CD4-positive, alpha-beta T cell treated with Interleukin-17A for 1 hour (primary cell): ENCODE measurements at regions not wholly inside any gene's neighbourhood (a gene's known extent, or its start where the extent isn't known, plus 50 kb on each side); places are given as distances from the start of the nearest gene placed in this dataset.

Experiments
- DNase-seq: peaks from one replicate; pipeline ENCODE4 v3.0.0-alpha.2; 2020

DNA sequence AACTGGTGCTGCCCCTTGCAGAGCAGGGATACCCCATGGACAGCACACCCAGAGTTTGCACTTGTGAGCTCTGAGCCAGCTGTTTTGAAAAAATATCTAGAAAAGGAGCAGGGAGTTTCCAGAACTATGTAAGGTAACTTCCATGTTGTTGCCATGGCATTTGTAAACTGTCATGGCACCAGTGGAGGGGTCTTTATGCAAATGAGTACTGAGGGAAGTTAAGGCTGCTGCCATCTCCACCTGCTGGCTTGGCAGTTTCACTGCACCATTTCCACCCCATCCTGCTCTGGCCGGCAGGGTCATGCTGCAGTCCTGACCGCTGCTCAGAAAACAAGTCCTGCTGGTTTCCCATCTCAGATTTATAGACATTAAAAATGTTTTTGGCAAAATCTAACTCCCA lies 52.3 kb upstream of the SNTG2 start:
- DNase-seq: no peak

DNA sequence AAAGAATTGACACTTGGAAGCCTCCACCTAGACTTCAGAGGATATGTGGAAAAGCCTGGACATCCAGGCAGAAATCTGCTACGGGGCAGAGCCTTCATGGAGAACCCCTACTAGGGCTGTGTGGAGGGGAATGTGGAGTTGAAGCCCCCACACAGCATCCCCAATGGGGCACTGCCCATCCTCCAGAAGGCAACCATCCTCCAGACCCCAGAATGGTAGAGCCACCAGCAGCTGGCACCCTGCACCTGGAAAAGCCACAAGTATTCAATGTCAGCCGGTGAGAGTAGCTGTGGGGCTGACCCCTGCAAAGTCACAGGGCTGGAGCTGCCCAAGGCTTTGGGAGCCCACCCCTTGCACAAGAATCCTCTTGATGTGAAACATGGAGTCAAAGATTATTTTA lies 53.6 kb upstream of the SNTG2 start:
- no peak for DNase-seq

DNA sequence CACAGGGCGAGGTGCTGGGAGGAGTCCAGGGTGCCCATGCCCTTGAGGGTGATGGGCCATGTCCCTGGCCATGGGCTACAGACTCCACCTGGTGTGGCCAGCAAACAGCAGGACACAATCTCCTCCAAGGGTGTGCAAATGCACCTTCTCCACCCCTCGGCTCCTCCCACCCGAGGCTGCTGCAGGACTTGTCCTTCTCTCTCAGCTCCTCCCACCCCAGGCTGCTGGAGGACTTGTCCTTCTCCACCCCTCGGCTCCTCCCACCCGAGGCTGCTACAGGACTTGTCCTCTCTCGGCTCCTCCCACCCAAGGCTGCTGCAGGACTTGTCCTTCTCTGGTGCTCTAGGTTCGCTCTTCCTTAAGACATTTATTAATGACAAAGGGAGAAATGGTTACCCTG lies 57.3 kb upstream of the SNTG2 start:
- DNase-seq: no peak

DNA sequence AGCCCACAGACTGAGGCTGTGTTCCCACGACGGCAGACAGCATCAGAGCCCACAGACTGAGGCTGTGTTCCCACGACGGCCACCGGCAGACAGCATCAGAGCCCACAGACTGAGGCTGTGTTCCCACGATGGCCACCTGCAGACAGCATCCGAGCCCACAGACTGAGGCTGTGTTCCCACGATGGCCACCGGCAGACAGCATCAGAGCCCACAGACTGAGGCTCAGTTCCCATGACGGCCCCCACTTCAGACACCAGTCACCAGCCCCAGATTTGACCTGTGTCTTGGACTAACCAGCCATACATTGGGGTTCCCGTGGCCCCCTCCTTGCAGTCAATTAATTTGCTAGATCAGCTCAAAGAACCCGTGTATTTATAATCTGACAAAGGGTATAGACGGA lies 57.8 kb upstream of the SNTG2 start:
- no peak for DNase-seq

DNA sequence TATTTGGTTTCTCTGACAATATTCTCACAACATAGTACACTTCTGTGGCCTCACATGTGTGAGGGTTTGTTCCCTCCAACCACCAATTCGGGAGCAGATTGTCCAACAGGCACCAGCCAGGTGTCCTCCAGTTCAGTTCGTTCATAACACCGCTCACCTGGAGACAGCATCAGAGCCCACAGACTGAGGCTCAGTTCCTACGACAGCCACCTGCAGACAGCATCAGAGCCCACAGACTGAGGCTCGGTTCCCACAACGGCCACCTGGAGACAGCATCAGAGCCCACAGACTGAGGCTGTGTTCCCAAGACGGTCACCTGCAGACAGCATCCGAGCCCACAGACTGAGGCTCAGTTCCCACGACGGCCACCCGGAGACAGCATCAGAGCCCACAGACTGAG lies 58.2 kb upstream of the SNTG2 start:
- no peak for DNase-seq

DNA sequence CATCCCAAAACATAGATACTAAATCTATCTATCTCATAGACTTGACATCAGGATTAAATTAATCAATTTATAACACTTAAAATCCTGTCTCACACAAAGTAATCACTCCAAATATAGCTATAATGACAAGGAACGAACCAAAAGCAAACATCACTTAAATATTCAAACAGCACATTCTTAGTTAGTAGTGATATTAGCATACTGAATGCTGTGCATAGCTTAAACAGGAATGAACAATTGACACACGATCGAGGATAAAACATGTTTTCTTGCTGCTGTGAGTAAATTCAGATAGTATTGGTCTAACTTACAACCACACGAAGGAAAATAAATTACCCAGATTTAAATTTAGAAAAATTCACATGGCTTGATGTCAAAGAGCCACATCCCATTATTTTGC lies 58.9 kb upstream of the SNTG2 start:
- DNase-seq: no peak

DNA sequence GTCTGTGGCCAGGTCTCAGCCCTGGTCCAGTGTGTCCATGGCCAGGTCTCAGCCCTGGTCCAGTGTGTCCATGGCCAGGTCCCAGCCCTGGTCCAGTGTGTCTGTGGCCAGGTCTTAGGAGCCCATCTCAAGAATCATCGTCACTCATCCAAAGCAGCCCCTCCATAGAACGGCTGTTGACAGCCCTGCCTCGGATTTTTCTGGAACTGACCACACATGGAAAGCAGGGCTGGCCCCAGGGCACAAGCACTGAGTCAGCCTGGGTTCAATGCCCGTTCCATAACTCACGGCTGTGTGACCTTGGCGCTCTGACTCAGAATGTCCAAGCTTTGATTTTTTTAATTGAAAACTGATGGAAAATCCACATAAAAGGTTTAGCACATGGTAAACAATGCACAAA lies 59.9 kb upstream of the SNTG2 start:
- no peak for DNase-seq

DNA sequence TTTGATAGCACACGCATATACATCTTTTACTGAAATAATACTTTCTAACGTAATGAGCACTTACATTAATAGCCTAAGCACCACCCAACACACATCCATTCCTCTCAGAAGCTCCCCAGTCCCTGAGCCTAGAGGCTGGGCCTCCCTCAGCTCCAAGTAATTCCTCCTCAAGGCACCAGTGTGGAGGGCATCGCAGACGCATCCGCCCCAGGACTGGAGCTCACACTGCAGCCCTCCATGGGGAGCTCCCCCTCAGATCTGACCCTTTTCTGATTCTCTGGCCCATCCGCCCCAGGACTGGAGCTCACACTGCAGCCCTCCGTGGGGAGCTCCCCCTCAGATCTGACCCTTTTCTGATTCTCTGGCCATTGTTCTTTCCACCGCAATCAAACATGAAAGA lies 60.4 kb upstream of the SNTG2 start:
- no peak for DNase-seq

DNA sequence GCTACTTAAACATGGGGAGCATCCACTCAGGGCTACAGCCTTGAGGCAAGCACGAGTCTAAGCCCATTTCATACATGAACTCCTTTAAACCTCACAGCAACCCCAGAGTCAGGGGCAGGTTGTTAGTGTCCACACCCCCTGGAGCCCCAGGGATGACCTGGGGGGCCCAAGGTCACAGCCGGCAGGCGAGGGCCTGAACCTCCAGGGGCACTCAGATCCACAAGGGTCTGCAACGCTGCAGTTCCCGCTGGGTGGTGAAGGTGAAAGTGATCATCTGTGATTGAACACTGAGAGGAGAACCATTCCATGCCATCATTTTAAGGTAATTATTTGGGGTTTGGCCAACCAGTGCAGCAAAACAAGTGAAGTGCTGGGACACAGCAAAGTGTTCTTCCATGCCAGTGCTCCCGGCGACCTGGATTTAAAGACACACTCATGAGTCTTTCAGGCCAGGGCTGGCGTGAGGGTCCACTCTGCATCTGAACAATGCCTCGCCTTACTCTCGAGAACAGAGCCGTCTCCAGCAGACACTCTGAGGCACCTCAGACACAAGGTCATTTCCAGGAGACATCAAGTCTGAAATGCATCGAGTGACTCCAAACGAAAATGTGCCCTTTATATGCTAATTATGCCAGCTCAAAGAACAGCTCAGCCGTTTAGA lies 61.6 kb upstream of the SNTG2 start:
- DNase-seq: no peak

DNA sequence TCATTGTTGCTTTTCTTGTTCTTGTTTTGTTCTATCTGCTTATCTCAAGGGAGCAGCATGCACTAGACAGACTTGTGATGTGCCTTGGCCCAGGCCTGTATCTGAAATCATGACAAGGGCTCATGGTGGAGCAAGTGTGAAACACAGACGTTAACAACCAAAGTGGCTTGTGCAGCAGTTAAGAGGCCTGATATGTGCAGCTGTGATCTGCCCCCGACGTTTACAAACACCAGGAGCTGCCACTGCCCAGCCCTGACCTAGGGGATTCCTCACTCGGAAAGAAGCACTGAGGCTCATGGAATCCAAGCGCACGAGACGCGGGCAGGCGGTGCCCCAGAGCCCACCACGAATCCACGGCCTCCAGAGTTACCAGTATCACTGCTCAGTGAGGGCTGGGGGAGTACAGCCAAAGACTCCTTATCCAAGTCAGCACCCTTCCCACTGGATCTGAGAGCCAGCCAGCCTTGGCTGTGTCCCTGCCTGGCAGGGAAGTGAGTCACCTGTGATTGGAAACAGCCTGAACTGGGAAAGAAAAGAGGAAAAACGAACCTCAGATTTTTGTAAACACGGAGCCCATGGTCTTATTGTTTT lies 62.3 kb upstream of the SNTG2 start:
- DNase-seq: no peak

DNA sequence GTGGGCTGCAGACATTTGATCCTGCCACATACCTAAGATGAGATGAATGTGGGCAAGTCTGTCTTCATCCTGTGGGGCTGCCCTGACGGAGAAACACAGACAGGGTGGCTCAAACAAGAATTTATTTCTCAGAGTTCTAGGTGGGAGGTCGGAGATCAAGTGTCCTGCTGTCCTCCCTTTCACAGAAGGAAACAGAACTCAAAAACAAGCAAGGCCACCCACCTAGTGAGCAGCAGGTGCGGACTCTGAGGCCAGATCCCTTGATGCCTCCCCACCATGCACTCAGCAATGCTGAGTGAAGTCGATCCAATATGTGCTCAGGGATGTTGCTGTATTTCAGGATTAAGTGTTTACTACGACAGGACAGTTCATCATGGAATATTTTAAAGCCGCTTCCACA lies 63.0 kb upstream of the SNTG2 start:
- no peak for DNase-seq

DNA sequence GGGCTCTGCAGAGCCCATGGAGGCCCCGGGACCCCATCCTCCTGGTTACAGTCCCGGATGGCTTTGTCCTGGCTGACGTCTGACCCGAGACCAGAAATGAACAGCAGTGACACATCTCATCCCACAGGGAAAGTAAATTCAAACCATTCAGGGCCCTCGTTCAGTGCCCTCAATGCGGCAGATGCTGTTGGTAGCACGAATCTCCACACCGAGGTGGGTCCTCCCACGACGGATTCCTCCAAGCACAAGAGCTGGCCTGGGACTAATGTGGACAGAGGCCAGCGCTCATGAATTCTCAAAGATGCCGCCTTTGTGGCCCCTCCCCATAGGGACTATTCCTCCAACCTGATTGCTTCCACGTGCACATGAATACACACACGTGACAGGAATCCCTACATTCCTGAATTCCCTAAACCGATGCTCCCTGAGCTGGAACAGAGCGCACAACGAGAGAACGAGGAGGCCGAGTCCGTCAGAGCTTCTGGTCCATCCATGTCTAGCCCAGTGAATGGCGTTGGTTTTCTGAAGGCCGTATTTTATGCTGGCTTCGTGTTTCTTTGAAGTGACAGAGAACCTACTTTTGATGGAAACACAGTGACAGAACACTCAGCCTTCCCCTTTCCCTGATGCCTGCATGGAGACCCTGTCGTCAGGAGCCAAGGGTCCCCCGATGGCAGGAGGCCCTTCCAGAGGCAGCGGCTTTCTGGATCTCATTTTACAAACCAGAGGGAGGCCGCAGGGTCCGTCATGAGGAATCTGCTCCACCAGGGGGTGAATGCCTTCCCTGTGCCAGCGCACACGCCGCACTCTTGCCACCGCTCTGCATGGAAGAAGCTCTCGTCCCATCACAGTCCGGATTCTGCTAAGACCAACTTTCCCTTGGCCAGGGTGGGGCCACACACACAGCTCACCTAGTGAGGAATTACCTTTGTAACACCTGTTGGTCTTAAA lies 64.3 kb upstream of the SNTG2 start:
- DNase-seq: no peak

DNA sequence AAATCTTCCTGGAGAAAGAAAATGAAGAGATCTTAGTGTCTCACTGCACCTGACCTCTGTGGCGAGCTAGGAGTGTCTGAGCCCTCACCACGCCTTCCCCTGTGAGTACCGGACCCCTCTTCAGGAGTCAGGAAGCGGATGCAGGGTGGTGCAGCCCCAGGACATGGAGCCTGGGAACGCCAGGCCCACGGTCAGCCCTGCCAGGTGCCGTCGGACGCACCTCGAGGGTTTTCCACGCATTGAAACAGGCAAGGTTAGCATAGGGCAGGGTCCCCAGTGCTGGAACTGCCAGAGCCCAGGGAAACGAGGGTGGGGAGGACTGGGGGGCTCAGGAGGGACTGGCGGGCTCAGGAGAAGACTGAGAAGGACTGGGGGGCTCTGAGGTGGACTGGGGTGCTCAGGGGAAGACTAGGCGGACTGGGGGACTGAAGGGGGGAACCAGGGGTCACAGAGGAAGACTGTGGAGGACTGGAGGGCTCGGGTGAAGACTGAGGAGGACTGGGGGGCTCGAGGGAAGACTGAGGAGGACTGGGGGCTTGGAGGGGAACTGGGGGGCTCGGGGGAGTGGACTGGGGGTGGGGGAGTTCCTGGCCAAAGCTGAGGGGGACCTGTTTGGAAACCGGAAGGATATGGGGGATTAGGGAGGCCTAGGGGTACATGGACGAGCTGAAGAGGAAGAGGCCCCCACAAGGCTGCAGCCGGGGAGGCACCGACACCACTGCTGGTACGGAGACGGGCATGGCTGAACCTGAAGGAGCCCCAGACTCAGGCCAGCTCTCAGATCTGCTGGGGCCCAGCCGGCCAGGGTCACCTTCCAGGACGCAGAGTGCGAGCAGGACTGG lies 65.2 kb upstream of the SNTG2 start:
- DNase-seq: no peak

DNA sequence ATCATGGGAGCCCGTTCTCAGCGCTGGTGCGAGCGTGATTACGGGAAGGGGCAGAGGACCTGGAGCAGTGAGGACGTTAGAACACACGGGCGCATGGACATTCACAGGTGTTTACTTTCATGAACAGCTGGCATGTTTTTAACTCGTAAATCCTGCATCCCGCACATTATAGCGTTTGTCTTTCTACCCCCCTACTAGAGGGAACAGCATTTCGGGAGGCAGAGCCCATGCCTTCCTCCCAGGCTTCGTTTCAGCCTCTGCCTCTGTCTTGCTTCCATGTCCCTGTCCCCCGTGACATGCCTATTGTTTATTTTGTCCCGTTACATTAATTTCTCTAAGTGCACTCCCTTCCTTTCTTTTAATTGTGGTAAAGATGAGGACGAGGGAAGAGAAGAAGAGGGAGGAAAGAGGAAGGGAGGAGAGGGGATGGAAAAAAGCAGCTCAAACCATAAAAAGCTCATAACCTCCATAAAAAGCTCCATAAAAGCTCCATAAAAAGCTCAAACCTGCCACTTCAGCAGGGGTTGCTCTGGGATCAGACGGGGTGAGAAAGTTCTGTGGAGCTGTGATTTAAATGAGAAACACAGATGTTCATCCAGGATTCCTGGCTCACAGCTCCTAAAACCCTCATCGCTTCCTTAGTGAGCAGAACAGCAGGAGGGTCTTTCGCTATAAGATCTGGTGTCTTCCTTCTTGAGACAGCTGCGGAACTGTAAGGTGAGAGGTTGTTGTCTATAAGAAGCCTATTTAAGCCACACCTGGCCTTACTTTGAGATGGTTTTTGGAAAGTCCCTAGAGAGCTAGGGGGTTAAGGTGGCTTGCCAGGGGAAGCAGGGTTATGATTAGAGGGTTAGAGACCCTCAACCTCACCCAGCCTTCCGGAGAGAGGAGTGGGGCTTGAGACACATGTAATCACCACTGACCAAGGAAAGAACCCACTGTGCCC lies 66.6 kb upstream of the SNTG2 start:
- DNase-seq: no peak

DNA sequence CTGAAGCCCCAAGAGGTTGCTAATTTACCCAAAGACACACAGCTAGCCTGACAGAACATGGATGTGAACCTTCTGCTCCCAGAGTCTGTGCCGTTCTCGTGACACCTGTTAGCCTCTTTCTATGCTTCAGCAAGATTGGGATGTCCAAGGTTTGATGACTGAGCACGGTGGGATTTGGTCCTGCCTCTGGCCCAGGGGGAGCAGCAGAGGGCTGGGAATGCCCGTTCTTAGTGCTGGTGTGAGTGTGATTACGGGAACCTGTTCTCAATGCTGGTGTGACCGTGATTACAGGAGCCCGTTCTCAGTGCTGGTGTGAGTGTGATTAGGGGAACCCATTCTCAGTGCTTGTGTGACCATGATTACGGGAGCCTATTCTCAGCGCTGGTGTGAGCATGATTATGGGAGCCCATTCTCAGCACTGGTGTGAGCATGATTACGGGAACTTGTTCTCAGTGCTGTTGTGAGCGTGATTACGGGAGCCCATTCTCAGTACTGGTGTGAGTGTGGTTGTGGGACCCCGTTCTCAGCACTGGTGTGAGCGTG lies 67.3 kb upstream of the SNTG2 start:
- DNase-seq: no peak

DNA sequence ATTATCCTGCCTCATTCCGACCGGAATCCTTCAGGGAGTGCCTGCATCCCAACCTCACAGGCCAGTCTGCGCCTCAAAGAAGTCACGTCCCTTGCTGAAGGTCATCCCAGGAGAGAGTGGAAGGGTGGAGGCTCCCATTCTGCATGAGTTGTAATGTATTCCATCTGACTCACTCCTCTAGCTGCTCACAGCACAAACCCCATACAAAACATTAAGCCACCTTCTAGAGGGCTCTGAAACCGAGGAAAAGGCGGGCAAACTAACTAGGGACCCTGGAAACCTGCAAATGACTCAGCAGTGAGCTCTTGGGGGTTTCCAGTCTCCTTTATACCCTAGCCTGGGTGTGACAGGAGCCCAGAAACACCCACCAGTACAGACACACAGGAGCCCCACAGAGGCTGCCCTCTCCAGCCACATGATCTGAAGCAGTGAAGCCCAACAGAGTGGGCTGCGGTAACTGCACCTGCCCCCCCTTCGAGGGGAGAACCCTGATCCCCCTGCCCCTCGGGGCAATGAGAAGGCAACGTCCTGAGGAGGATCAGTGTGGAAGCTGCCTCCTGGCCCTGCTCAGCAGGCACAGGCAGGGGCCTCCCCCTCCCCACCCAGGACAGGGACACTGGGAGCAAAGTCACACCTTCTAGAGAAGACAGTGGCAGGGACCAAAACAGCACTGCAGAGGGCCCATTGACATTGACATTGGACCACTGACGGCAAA lies 69.3 kb upstream of the SNTG2 start:
- DNase-seq: no peak

DNA sequence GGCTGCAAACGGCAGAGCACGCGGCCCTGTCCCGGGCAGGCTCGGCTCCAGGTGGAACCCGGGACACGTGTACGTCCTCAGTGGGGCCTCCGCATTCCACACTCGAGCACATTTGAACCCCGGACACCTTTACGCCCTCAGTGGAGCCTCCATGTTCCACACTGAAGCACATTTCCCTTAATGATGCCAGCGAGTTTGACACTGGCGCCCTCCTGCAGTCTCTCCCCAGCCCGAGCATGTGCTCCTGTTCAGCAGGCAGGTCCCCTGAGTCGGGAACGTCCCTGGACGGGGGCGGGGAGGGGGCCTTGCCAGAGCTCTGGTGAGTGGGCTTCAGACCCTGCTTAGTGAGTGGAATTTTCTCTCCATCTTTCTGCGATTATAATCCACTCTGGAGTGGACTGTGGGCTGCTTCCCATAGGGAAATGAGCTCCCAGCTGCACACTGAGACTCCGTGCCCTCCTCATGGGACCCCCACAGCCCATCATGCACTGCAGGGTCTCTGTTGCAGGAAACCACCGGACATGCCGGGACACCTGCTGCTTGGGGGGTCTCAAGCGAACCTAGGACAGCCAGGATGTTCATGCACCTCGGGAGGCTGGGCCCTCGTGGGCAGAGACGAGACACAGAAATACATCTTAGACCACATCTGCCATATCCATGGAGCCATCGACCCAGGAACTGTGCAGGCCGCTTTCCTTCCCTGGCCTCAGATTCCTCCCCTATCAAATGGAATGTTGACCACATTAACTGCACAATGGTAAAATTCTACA lies 70.3 kb upstream of the SNTG2 start:
- DNase-seq: no peak

DNA sequence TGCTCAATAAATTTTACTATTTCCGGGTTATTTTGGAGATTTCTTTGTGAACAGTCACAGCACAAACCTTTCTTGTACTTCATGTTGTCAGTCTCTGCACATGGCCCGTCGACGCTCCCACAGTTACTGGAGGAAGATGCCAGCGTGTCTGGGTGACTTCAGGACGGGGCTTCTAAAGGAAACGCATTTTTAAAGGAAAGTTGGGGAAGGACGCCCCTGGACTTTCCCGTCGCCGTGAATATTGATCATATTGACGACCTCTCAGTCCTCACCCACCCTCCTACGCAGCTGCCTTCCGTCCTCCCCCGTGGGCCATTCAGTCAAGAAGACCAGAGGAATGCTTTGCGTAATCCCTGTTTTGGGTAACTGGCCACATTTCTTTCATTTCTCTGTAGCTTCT lies 71.1 kb upstream of the SNTG2 start:
- no peak for DNase-seq

DNA sequence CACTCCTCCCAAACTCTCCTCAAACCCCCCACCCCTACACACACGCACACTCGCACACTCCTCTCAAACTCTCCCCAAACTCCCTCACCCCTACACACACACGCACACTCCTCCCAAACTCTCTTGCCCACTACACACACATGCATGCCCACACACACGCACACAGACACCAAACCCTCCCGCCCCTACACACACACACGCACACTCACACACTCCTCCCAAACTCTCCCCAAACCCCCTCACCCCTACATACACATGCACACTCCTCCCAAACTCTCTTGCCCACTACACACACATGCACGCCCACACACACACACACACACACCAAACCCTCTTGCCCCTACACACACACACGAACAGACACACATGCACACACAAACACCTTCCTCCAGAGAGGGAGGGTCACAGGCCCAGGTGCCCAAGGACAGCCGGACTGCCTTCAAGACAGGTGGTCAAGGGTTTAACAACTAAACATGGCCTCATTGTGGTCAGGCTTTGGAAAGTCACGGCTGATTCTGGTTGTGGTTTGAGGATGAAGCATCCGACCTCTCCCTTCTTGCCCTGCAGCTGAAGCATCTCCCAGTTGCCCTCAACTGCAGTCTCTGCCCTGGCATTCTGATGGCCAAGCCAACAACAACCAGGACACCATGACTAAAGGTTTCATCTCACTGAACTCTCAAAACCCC lies 72.3 kb upstream of the SNTG2 start:
- DNase-seq: no peak

DNA sequence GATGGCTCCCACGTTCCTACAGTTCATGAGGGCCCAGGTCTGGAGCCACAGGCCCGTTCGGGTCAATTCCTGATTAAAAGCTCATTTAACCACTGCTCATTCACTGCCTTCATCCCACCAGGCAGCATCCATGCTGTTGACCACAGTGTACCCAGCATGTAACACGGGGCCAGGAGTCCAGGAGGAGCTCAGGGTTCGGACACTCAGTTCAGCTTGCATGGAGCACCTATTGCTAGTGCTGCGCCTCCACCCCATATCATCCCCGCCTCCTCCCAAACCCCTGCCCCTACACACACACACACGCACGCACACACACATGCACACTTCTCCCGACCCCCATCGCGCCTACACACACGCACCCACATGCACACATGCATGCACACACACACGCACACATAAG lies 72.9 kb upstream of the SNTG2 start:
- DNase-seq: no peak
